Breast epithelium (tissue), 4 donors: ENCODE measurements at regions not wholly inside any gene's neighbourhood (a gene's known extent, or its start where the extent isn't known, plus 50 kb on each side); places are given as distances from the start of the nearest gene placed in this dataset.

Source experiments
- DNase-seq, 2 donors: peaks; one replicate each; pipeline ENCODE4 v3.0.0-alpha.2; 2019; ENCODE audit warnings: low spot score in 2 of 2
- H3K27ac ChIP-seq, 2 donors: fragments of 200-600 bp; sonication (generic) in 1 of 2; one replicate each; pipeline ENCODE4 v1.5.1; 2016 to 2019; ENCODE audit warnings: mild to moderate bottlenecking in 1 of 2
- H3K27me3 ChIP-seq, 2 donors: fragments of 200-600 bp; sonication (generic) in 1 of 2; one replicate each; pipeline versions ENCODE4 v1.5.1 to v1.6.0; 2017 to 2019; ENCODE audit warnings: control low read depth in 1 of 2, mild to moderate bottlenecking in 1 of 2
- H3K36me3 ChIP-seq: fragments of 200-600 bp; one replicate; pipeline ENCODE4 v1.5.1; 2019
- H3K4me1 ChIP-seq, 2 donors: fragments of 200-600 bp; sonication (generic); one replicate each; pipeline ENCODE4 v1.5.1; 2016 to 2019; ENCODE audit warnings: control low read depth in 1 of 2
- H3K4me3 ChIP-seq, 3 donors: fragments of 200-600 bp; sonication (generic); 1 replicate in 2 of 3; 2 replicates in 1 of 3; pipeline ENCODE4 v1.5.1; 2016 to 2019; ENCODE audit warnings: mild to moderate bottlenecking in 3 of 3, moderate library complexity in 2 of 3
- H3K9me3 ChIP-seq, 2 donors: fragments of 200-600 bp; sonication (generic) in 1 of 2; one replicate each; pipeline ENCODE4 v1.5.1; 2016 to 2019; ENCODE audit warnings: control low read depth in 1 of 2
- POLR2A ChIP-seq: fragments of 450-650 bp; IDR thresholded peaks from one replicate; pipeline ENCODE4 v1.6.1; 2016; ENCODE audit warnings: antibody characterized with exemption, mild to moderate bottlenecking, moderate library complexity
- POLR2AphosphoS5 ChIP-seq, 3 donors: sonication (generic); formaldehyde crosslinking; IDR thresholded peaks; one replicate each; pipeline ENCODE4 v1.6.1; 2017; ENCODE audit warnings: antibody characterized with exemption in 3 of 3
- intact Hi-C: fragments of 100-400 bp; cut with DNase I; formaldehyde crosslinking; loops from one replicate; pipeline ENCODE4 v1.15.1; 2023; ENCODE audit warnings: low total_unique reads
- TF ChIP-seq, protein P1 (sequence below), 3 donors: fragments of 450-650 bp; IDR thresholded peaks; one replicate each; pipeline ENCODE4 v1.5.1; 2016 to 2017; ENCODE audit warnings: antibody characterized with exemption in 3 of 3, mild to moderate bottlenecking in 3 of 3, moderate library complexity in 3 of 3

DNA sequence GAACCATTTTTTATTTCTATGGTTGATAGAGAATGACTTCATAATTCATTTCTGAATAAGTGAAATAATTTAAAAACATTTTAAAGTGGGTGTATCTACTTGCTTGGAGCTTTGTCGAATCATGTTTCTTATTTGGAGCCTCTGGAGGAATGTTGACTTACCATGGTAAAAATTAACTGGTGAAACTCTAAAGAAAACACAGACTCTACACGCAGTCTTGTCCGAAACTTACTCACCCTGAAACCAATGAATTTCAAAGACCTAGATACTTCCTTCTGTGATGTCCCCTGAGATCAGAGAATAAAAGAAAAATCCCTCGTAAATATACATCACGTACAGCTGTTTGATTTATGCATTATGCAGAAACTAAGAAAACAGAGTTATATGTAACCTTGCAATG lies 665.2 kb upstream of the NRXN1 start:
- Histone ChIP-seq H3K36me3 (no peaks in the 10 kb centered on the region), H3K4me3 (no peak overlapping the region), H3K27ac (no peak overlapping the region), H3K9me3 (no peaks in the 10 kb centered on the region), H3K4me1 (no peaks in the 10 kb centered on the region), H3K27me3 (no peaks in the 10 kb centered on the region)
- intact Hi-C loops: no loop called here
- DNase-seq: no peak
- TF ChIP-seq POLR2AphosphoS5 (IDR thresholded peaks at IDR 0.05) (no peak), POLR2A (no peak)
- TF ChIP-seq, protein P1, sequence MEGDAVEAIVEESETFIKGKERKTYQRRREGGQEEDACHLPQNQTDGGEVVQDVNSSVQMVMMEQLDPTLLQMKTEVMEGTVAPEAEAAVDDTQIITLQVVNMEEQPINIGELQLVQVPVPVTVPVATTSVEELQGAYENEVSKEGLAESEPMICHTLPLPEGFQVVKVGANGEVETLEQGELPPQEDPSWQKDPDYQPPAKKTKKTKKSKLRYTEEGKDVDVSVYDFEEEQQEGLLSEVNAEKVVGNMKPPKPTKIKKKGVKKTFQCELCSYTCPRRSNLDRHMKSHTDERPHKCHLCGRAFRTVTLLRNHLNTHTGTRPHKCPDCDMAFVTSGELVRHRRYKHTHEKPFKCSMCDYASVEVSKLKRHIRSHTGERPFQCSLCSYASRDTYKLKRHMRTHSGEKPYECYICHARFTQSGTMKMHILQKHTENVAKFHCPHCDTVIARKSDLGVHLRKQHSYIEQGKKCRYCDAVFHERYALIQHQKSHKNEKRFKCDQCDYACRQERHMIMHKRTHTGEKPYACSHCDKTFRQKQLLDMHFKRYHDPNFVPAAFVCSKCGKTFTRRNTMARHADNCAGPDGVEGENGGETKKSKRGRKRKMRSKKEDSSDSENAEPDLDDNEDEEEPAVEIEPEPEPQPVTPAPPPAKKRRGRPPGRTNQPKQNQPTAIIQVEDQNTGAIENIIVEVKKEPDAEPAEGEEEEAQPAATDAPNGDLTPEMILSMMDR (IDR thresholded peaks at IDR 0.05): no peak

DNA sequence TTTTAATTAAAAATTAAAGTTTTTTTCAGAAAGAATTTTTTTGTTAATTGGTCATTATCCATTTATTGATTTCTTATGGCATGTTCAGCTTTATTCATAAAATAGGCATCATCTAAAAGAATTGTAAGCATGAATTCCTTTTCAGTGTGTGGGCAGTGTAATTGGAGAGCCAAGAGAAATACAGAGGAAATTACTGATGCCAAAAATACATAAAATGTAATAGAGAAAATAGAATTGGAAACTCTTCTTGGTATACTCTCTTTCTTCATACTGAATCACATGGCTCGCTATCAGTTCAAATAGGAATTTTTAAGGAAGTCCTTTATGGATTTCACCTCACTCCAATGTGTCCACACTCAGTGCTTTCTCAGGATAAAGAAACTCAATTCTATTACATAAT lies 663.6 kb upstream of the NRXN1 start:
- no peaks in the 10 kb centered on the region for H3K9me3 ChIP-seq
- no peaks in the 10 kb centered on the region for H3K27me3 ChIP-seq
- no peak overlapping the region for H3K27ac ChIP-seq
- DNase-seq: no peak
- no peak overlapping the region for H3K4me3 ChIP-seq
- intact Hi-C loops: no loop called here
- H3K36me3 ChIP-seq: no peaks in the 10 kb centered on the region
- H3K4me1 ChIP-seq: no peaks in the 10 kb centered on the region
- TF ChIP-seq, protein P1 (IDR thresholded peaks at IDR 0.05): no peak
- TF ChIP-seq POLR2A (no peak), POLR2AphosphoS5 (IDR thresholded peaks at IDR 0.05) (no peak)

DNA sequence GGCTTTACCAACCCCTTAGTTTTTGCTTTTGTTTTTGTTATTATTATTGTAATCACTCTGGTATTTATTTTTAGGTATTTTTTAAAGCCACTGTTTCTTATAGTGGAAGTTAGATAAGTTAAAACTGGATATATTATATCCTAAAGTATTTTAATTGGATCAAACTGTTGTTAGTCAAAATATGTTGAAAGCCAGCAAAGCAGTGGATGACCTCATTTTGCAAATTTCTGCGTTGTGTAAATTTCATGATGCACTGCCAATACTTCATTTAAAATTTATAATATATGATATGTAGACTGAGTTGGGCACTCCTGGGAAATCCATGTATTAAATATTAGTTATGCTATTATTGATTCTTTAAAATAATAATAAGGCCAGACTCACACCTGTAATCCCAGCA lies 661.7 kb upstream of the NRXN1 start:
- intact Hi-C loops: no loop called here
- H3K27me3 ChIP-seq: no peaks in the 10 kb centered on the region
- no peaks in the 10 kb centered on the region for H3K36me3 ChIP-seq
- H3K4me3 ChIP-seq: no peak overlapping the region
- DNase-seq: no peak
- TF ChIP-seq, protein P1 (IDR thresholded peaks at IDR 0.05): no peak
- TF ChIP-seq POLR2AphosphoS5 (IDR thresholded peaks at IDR 0.05): no peak
- no peak overlapping the region for H3K27ac ChIP-seq
- H3K4me1 ChIP-seq: no peaks in the 10 kb centered on the region
- H3K9me3 ChIP-seq: no peaks in the 10 kb centered on the region

DNA sequence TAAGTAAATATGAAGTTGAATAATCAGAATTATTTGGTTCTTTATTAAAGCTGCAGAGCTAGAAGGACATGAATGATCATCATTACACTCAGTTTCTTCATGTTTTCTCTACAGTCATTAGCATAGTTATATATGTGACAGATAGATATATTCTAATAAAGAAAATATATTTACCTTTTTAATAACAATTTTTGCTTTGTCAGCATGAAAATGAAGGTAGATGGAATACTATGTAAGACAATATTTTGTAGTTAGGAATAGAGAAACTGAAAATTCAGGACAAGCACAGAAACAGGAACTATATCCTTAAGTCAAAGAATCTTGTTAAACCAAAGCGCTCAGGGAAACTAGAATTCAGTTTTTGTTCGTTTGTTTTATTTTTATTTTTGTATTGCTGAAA lies 649.9 kb upstream of the NRXN1 start:
- H3K27ac ChIP-seq: no peak overlapping the region
- H3K9me3 ChIP-seq: no peaks in the 10 kb centered on the region
- H3K36me3 ChIP-seq: no peaks in the 10 kb centered on the region
- intact Hi-C loops: no loop called here
- TF ChIP-seq POLR2A: no peak
- TF ChIP-seq, protein P1 (IDR thresholded peaks at IDR 0.05): no peak
- TF ChIP-seq POLR2AphosphoS5 (IDR thresholded peaks at IDR 0.05): no peak
- no peak overlapping the region for H3K4me3 ChIP-seq
- no peak for DNase-seq
- no peaks in the 10 kb centered on the region for H3K27me3 ChIP-seq
- H3K4me1 ChIP-seq: no peaks in the 10 kb centered on the region

DNA sequence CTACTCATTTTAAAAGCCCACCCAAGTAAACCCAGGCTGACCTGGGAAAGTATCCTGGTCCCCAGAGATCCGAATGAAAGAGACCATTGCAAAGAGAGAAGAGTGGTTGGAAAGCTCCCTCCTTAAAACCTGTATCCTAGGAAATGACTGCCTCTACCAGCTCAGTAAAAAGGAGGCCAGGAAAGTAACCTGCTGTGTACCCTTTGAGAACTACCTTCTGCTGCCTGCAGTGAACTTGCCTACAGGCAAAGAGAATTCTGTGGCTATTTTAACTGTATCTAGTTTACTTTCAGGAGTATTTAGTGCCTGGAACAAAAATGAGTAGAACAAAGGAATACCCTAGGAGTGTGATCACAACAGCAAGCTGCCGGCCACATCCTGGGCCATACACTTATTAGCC lies 641.7 kb upstream of the NRXN1 start:
- intact Hi-C loops: no loop called here
- Histone ChIP-seq H3K27ac (no peak overlapping the region), H3K36me3 (no peaks in the 10 kb centered on the region), H3K27me3 (no peaks in the 10 kb centered on the region), H3K9me3 (no peaks in the 10 kb centered on the region), H3K4me3 (no peak overlapping the region), H3K4me1 (no peaks in the 10 kb centered on the region)
- no peak for DNase-seq
- no peak for TF ChIP-seq POLR2A
- no peak for TF ChIP-seq POLR2AphosphoS5 (IDR thresholded peaks at IDR 0.05)
- TF ChIP-seq, protein P1 (IDR thresholded peaks at IDR 0.05): no peak
